ENCODE measurements at regions not wholly inside any gene's neighbourhood (a gene's known extent, or its start where the extent isn't known, plus 50 kb on each side); places are given as distances from the start of the nearest gene placed in this dataset.
"Not testable (repeated sequence)": the region's sequence is repeated elsewhere in the genome, so short reads cannot be mapped to it uniquely, and the experiment has no call there.

- peak in 1 of 2 experiments; percentile 8 for DNase-seq (ENCODE audit: low read depth in 1 of 2, low spot score in 1 of 2)
- no peak for TF ChIP-seq JUND (IDR thresholded peaks at IDR 0.05; ENCODE audit: low read depth)
- in situ Hi-C loops (cut with HindIII; ENCODE audit: low pct_unique_long_range_greater_than_20kb, low sequenced_read_pairs) = no loop called here
These were observed 74.2 kb upstream of the SERTAD2 start for GRCh38 chr2:64727843-64728463.

GRCh38 chr2:64730551-64731262 lies 77.0 kb upstream of the SERTAD2 start:
- in situ Hi-C loops (cut with HindIII; ENCODE audit: low pct_unique_long_range_greater_than_20kb, low sequenced_read_pairs) = no loop called here
- TF ChIP-seq JUND (IDR thresholded peaks at IDR 0.05; ENCODE audit: low read depth) = no peak
- DNase-seq (ENCODE audit: low read depth in 1 of 2, low spot score in 1 of 2) = peak in 1 of 2 experiments; percentile 7

- in situ Hi-C loops (cut with HindIII; ENCODE audit: low pct_unique_long_range_greater_than_20kb, low sequenced_read_pairs) = no loop called here
- no peak for TF ChIP-seq JUND (IDR thresholded peaks at IDR 0.05; ENCODE audit: low read depth)
- no peak for DNase-seq (ENCODE audit: low read depth in 1 of 2, low spot score in 1 of 2)
These were observed 77.5 kb upstream of the SERTAD2 start for GRCh38 chr2:64731263-64731643.

- TF ChIP-seq JUND (IDR thresholded peaks at IDR 0.05; ENCODE audit: low read depth) = no peak
- no peak for DNase-seq (ENCODE audit: low read depth in 1 of 2, low spot score in 1 of 2)
- in situ Hi-C loops (cut with HindIII; ENCODE audit: low pct_unique_long_range_greater_than_20kb, low sequenced_read_pairs) = no loop called here
These were observed 78.0 kb upstream of the SERTAD2 start for GRCh38 chr2:64731746-64732145.

- no peak for DNase-seq (ENCODE audit: low read depth in 1 of 2, low spot score in 1 of 2)
- in situ Hi-C loops (cut with HindIII; ENCODE audit: low pct_unique_long_range_greater_than_20kb, low sequenced_read_pairs) = no loop called here
- no peak for TF ChIP-seq JUND (IDR thresholded peaks at IDR 0.05; ENCODE audit: low read depth)
These were observed 78.4 kb upstream of the SERTAD2 start for GRCh38 chr2:64732146-64732545.

- DNase-seq (ENCODE audit: low read depth in 1 of 2, low spot score in 1 of 2) = no peak
- in situ Hi-C loops (cut with HindIII; ENCODE audit: low pct_unique_long_range_greater_than_20kb, low sequenced_read_pairs) = no loop called here
- TF ChIP-seq JUND (IDR thresholded peaks at IDR 0.05; ENCODE audit: low read depth) = no peak
These were observed 81.8 kb upstream of the SERTAD2 start for GRCh38 chr2:64735504-64735903.

GRCh38 chr2:64737547-64737946 lies 83.8 kb upstream of the SERTAD2 start:
- TF ChIP-seq JUND (IDR thresholded peaks at IDR 0.05; ENCODE audit: low read depth) = no peak
- no peak for DNase-seq (ENCODE audit: low read depth in 1 of 2, low spot score in 1 of 2)
- in situ Hi-C loops (cut with HindIII; ENCODE audit: low pct_unique_long_range_greater_than_20kb, low sequenced_read_pairs) = no loop called here

GRCh38 chr2:64738026-64738425 lies 84.3 kb upstream of the SERTAD2 start:
- no peak for TF ChIP-seq JUND (IDR thresholded peaks at IDR 0.05; ENCODE audit: low read depth)
- in situ Hi-C loops (cut with HindIII; ENCODE audit: low pct_unique_long_range_greater_than_20kb, low sequenced_read_pairs) = no loop called here
- DNase-seq (ENCODE audit: low read depth in 1 of 2, low spot score in 1 of 2) = no peak

GRCh38 chr2:64742678-64743077 lies 89.0 kb upstream of the SERTAD2 start:
- no peak for TF ChIP-seq JUND (IDR thresholded peaks at IDR 0.05; ENCODE audit: low read depth)
- in situ Hi-C loops (cut with HindIII; ENCODE audit: low pct_unique_long_range_greater_than_20kb, low sequenced_read_pairs) = no loop called here
- no peak for DNase-seq (ENCODE audit: low read depth in 1 of 2, low spot score in 1 of 2)

- DNase-seq (ENCODE audit: low read depth in 1 of 2, low spot score in 1 of 2) = no peak
- TF ChIP-seq JUND (IDR thresholded peaks at IDR 0.05; ENCODE audit: low read depth) = no peak
- in situ Hi-C loops (cut with HindIII; ENCODE audit: low pct_unique_long_range_greater_than_20kb, low sequenced_read_pairs) = no loop called here
These were observed 90.1 kb upstream of the SERTAD2 start for GRCh38 chr2:64743739-64744330.

GRCh38 chr2:64745562-64745961 lies 91.8 kb upstream of the SERTAD2 start:
- no peak for DNase-seq (ENCODE audit: low read depth in 1 of 2, low spot score in 1 of 2)
- in situ Hi-C loops (cut with HindIII; ENCODE audit: low pct_unique_long_range_greater_than_20kb, low sequenced_read_pairs) = no loop called here
- TF ChIP-seq JUND (IDR thresholded peaks at IDR 0.05; ENCODE audit: low read depth) = no peak

GRCh38 chr2:64747690-64748091 lies 94.0 kb upstream of the SERTAD2 start:
- DNase-seq (ENCODE audit: low read depth in 1 of 2, low spot score in 1 of 2); in situ Hi-C loops (cut with HindIII; ENCODE audit: low pct_unique_long_range_greater_than_20kb, low sequenced_read_pairs): not testable (repeated sequence)

GRCh38 chr2:64748147-64748546 lies 94.4 kb upstream of the SERTAD2 start:
- DNase-seq (ENCODE audit: low read depth in 1 of 2, low spot score in 1 of 2) = no peak
- TF ChIP-seq JUND (IDR thresholded peaks at IDR 0.05; ENCODE audit: low read depth) = no peak
- in situ Hi-C loops (cut with HindIII; ENCODE audit: low pct_unique_long_range_greater_than_20kb, low sequenced_read_pairs) = no loop called here
